ENCODE measurements at regions not wholly inside any gene's neighbourhood (a gene's known extent, or its start where the extent isn't known, plus 50 kb on each side); places are given as distances from the start of the nearest gene placed in this dataset.
"Not testable (repeated sequence)": the region's sequence is repeated elsewhere in the genome, so short reads cannot be mapped to it uniquely, and the experiment has no call there.

GRCh38 chr12:67540920-67541624 lies 107.5 kb upstream of the DYRK2 start:
- DNase-seq = no peak

GRCh38 chr12:67541625-67541991 lies 106.9 kb upstream of the DYRK2 start:
- no peak for DNase-seq

GRCh38 chr12:67543021-67543770 lies 105.3 kb upstream of the DYRK2 start:
- peak in 1 of 2 donors; percentile 8 for DNase-seq

- DNase-seq = no peak
These were observed 103.2 kb upstream of the DYRK2 start for GRCh38 chr12:67545298-67545697.

GRCh38 chr12:67546746-67547145 lies 101.8 kb upstream of the DYRK2 start:
- no peak for DNase-seq

GRCh38 chr12:67555075-67555717 lies 93.3 kb upstream of the DYRK2 start:
- DNase-seq = not testable (repeated sequence)

- DNase-seq = no peak
These were observed 89.8 kb upstream of the DYRK2 start for GRCh38 chr12:67558775-67559174.

- DNase-seq = no peak
These were observed 88.8 kb upstream of the DYRK2 start for GRCh38 chr12:67559751-67560150.

GRCh38 chr12:67562513-67563287 lies 85.8 kb upstream of the DYRK2 start:
- peak in 1 of 2 donors; percentile 15 for DNase-seq

GRCh38 chr12:67568055-67568454 lies 80.5 kb upstream of the DYRK2 start:
- DNase-seq = no peak

- DNase-seq = no peak
These were observed 76.1 kb upstream of the DYRK2 start for GRCh38 chr12:67572492-67572891.

GRCh38 chr12:67573566-67573965 lies 75.0 kb upstream of the DYRK2 start:
- no peak for DNase-seq

GRCh38 chr12:67578976-67579661 lies 69.4 kb upstream of the DYRK2 start:
- DNase-seq = peak; percentile 9 to 37

- DNase-seq = no peak
These were observed 68.9 kb upstream of the DYRK2 start for GRCh38 chr12:67579662-67580003.

- DNase-seq = no peak
These were observed 66.2 kb upstream of the DYRK2 start for GRCh38 chr12:67582238-67582834.

- DNase-seq = no peak
These were observed 65.7 kb upstream of the DYRK2 start for GRCh38 chr12:67582844-67583243.

- DNase-seq = no peak
These were observed 61.6 kb upstream of the DYRK2 start for GRCh38 chr12:67586951-67587350.

GRCh38 chr12:67589078-67589477 lies 59.5 kb upstream of the DYRK2 start:
- DNase-seq = no peak

- DNase-seq = no peak
These were observed 58.3 kb upstream of the DYRK2 start for GRCh38 chr12:67590149-67590790.

GRCh38 chr12:67592228-67593011 lies 56.1 kb upstream of the DYRK2 start:
- peak; percentile 25 for DNase-seq

GRCh38 chr12:67593041-67593440 lies 55.5 kb upstream of the DYRK2 start:
- DNase-seq = no peak

Data from inflammatory macrophage treated with lipopolysaccharide for 1 hour (primary cell).